ENCODE measurements at regions not wholly inside any gene's neighbourhood (a gene's known extent, or its start where the extent isn't known, plus 50 kb on each side); places are given as distances from the start of the nearest gene placed in this dataset.

DNA sequence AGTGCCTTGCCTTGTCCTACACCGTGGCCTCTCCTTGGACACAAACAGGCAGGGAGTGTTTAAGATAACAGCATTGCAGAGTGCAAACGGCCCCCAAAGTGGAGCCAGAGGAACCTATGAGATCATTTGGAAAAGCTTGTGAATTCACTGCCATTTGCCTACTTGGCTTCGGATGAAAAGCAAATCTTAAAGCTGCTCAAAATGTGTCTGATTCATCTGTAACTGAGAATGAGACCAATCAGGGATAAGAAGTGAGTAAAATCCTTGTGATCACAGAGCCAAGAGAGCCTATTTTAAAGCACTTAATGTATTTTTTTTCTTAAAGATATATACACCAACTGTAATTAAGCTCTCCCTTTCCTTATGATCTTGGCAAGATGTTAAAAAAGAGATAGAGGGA, 65.7 kb upstream of the BACH2 start:
- FAIRE-seq, result no peak
- CTCF ChIA-PET, result no interaction called here
- intact Hi-C loops (cut with micrococcal nuclease), result no loop called here

More for the DNA sequence above, 65.7 kb upstream of the BACH2 start:
- dilution Hi-C loops (cut with MboI; ENCODE audit: extremely low pct_ligation_motif_present, low sequenced_read_pairs), result no loop called here
- no peak for TF ChIP-seq CTCF (IDR thresholded peaks at IDR 0.05; ENCODE audit: extremely low read depth in 1 of 2, insufficient read depth in 1 of 2, low read depth in 1 of 2, low read length in 2 of 2)
- no peak for TF ChIP-seq FOS (IDR thresholded peaks at IDR 0.05; ENCODE audit: borderline replicate concordance, insufficient read depth, low read length)
- TF ChIP-seq GATA2 (IDR thresholded peaks at IDR 0.05; ENCODE audit: insufficient read depth, insufficient read length, low read depth, low read length), result no peak
- TF ChIP-seq EZH2 (IDR thresholded peaks at IDR 0.05; ENCODE audit: borderline replicate concordance, low read depth, low read length, severe bottlenecking), result no peak
- no peak for TF ChIP-seq MYC (IDR thresholded peaks at IDR 0.05; ENCODE audit: low read depth, low read length)
- TF ChIP-seq POLR2A (IDR thresholded peaks at IDR 0.05; ENCODE audit: low read depth, low read length), result no peak
- TF ChIP-seq POLR2AphosphoS5 (IDR thresholded peaks at IDR 0.05; ENCODE audit: insufficient read depth, low read depth, low read length), result no peak
- no peak for TF ChIP-seq JUN (IDR thresholded peaks at IDR 0.05; ENCODE audit: borderline replicate concordance, insufficient read depth, insufficient read length, low read depth)
- TF ChIP-seq MAX (IDR thresholded peaks at IDR 0.05; ENCODE audit: insufficient read depth, insufficient read length), result no peak
- Histone ChIP-seq H3K4me3 (replicated peaks in 1 of 3; ENCODE audit: insufficient read depth in 1 of 3, low read depth in 1 of 3, low read length in 3 of 3) (no peak overlapping the region), H3K9ac (replicated peaks; ENCODE audit: extremely low read depth, insufficient read depth, low read length) (no peak overlapping the region), H4K20me1 (replicated peaks; ENCODE audit: control insufficient read depth, extremely low read depth, insufficient read depth, low read length) (no peaks in the 10 kb centered on the region), H3K9me1 (replicated peaks; ENCODE audit: control insufficient read depth, extremely low read depth, insufficient read depth, low read length) (no peaks in the 10 kb centered on the region), H3K27ac (ENCODE audit: insufficient read depth, low read depth, low read length) (no peak overlapping the region), H3K4me1 (ENCODE audit: control insufficient read depth, extremely low read depth, insufficient read depth, low read length) (no peaks in the 10 kb centered on the region), H3K79me2 (ENCODE audit: control insufficient read depth, insufficient read depth, low read length) (no peaks in the 10 kb centered on the region), H3K36me3 (ENCODE audit: control insufficient read depth in 2 of 2, extremely low read depth in 1 of 2, insufficient read depth in 2 of 2, low read length in 2 of 2) (no peaks in the 10 kb centered on the region), H3K9me3 (replicated peaks; ENCODE audit: control insufficient read depth, insufficient read depth, low read length) (no peaks in the 10 kb centered on the region), H3K4me2 (ENCODE audit: insufficient read depth, low read length) (no peak overlapping the region), H3K27me3 (ENCODE audit: control insufficient read depth in 2 of 2, insufficient read depth in 2 of 2, low read length in 2 of 2) (no peaks in the 10 kb centered on the region), H2AFZ (ENCODE audit: low read depth, low read length) (no peak overlapping the region)
- no TSS peak for BruUV-seq (replicated peaks)
- POLR2A ChIA-PET, result no interaction called here
- DNase-seq (ENCODE audit: low read depth, low spot score), result no peak

Data from endothelial cell of umbilical vein (primary cell).